ENCODE measurements at regions not wholly inside any gene's neighbourhood (a gene's known extent, or its start where the extent isn't known, plus 50 kb on each side); places are given as distances from the start of the nearest gene placed in this dataset.

- H3K27me3 ChIP-seq (replicated peaks in 1 of 4; ENCODE audit: control insufficient read depth in 3 of 4, extremely low read depth in 1 of 4, insufficient read depth in 3 of 4, low read length in 3 of 4): no peaks in the 10 kb centered on the region; a peak in 1 of 7 replicates
- whole genome bisulfite sequencing, 2 experiments (ENCODE audit: extremely low coverage in 1 of 2, insufficient coverage in 1 of 2, insufficient read length in 1 of 2, insufficient replicate concordance in 2 of 2, low coverage in 1 of 2, low lambda C conversion rate in 2 of 2, missing lambda C conversion rate in 1 of 2): 85% methylated on average over 23 of the region's 23 CpGs; no CpG with 5 or more reads in 1 of the 2 experiments
- no peaks in the 10 kb centered on the region for H3K36me3 ChIP-seq (ENCODE audit: control insufficient read depth in 2 of 4, insufficient read depth in 4 of 4, low read length in 3 of 4)
- H3K4ac ChIP-seq (replicated peaks; ENCODE audit: insufficient read length, low read depth, low read length): no peak overlapping the region
- H3K27ac ChIP-seq (ENCODE audit: low read depth, low read length): no peak overlapping the region
- peaks cover 0 to 13% (median 3%) of the 10 kb centered on the region in 4 experiments; a peak in 3 of 7 replicates for H3K4me1 ChIP-seq (replicated peaks in 1 of 4; ENCODE audit: control insufficient read depth in 3 of 4, insufficient read depth in 4 of 4, low read length in 3 of 4)
- CTCF ChIA-PET (ENCODE audit: partially characterized antibody): no interaction called here
- H3K79me2 ChIP-seq (ENCODE audit: control insufficient read depth in 1 of 2, insufficient read depth in 2 of 2, low read length in 2 of 2): no peaks in the 10 kb centered on the region
- no peaks in the 10 kb centered on the region for H4K20me1 ChIP-seq (replicated peaks in 1 of 2; ENCODE audit: control insufficient read depth in 1 of 2, insufficient read depth in 2 of 2, low read length in 2 of 2)
- H2BK120ac ChIP-seq (replicated peaks; ENCODE audit: low read depth, low read length): no peak overlapping the region
- H4K5ac ChIP-seq (ENCODE audit: insufficient read length, low read depth, low read length): no peak overlapping the region
- no peak overlapping the region for H2BK15ac ChIP-seq (ENCODE audit: low read length)
- no peak overlapping the region for H3K56ac ChIP-seq (replicated peaks; ENCODE audit: insufficient read length, low read depth, low read length)
- peak overlapping the region; percentile 68; the same call in 1 of the 2 replicates for H2BK12ac ChIP-seq (ENCODE audit: low read depth, low read length)
- H3K4me3 ChIP-seq (ENCODE audit: extremely low read depth in 1 of 4, insufficient read depth in 2 of 4, low read depth in 3 of 4, low read length in 4 of 4): no peak overlapping the region
- no peak overlapping the region for H3K14ac ChIP-seq (ENCODE audit: insufficient read length)
- POLR2A ChIA-PET (ENCODE audit: partially characterized antibody): interaction anchor here (0.6 kb wide), 1 partner anchor 225 kb away, joined by 3 read pairs; no protein-coding TSS in a partner anchor
- FAIRE-seq (no peak), DNase-seq (ENCODE audit: low read depth in 1 of 2, low spot score in 2 of 2) (peak in 1 of 2 experiments; percentile 45)
- no peak overlapping the region for H4K8ac ChIP-seq (ENCODE audit: extremely low read depth, insufficient read depth, low read length)
- no peak overlapping the region for H3K9ac ChIP-seq (replicated peaks in 1 of 4; ENCODE audit: extremely low read depth in 1 of 4, low read depth in 3 of 4, low read length in 3 of 4)
- H3K23me2 ChIP-seq (ENCODE audit: low read depth, low read length): no peaks in the 10 kb centered on the region
- 0 out of 4 replicates have a peak, but pooled peaks cover 0 to 5% of the 10 kb centered on the region in 2 experiments for H3K9me3 ChIP-seq (ENCODE audit: insufficient read depth in 2 of 2, low read depth in 1 of 2, low read length in 1 of 2)
- peak overlapping the region; percentile 46 for H4K91ac ChIP-seq (replicated peaks; ENCODE audit: insufficient read length, low read length)
- H2BK5ac ChIP-seq (ENCODE audit: low read depth, low read length): no peak overlapping the region
- H3K79me1 ChIP-seq (ENCODE audit: low read depth, low read length): no peaks in the 10 kb centered on the region
- H3K23ac ChIP-seq (ENCODE audit: insufficient read length): no peak overlapping the region
- no peak overlapping the region for H3K4me2 ChIP-seq (ENCODE audit: insufficient read depth in 1 of 2, low read depth in 2 of 2, low read length in 2 of 2)
- H2AK5ac ChIP-seq (ENCODE audit: low read depth, low read length): no peak overlapping the region
- H2AFZ ChIP-seq (ENCODE audit: low read length): no peak overlapping the region
- H3K18ac ChIP-seq (ENCODE audit: extremely low read depth, low read length): peak overlapping the region; percentile 19; the same call in 1 of the 2 replicates
- H2BK20ac ChIP-seq (ENCODE audit: low read length): no peak overlapping the region
- TF ChIP-seq POLR2AphosphoS5 (IDR thresholded peaks at IDR 0.05; ENCODE audit: low read depth, low read length) (no peak), USF2 (IDR thresholded peaks at IDR 0.05; ENCODE audit: low read length) (no peak), SUZ12 (IDR thresholded peaks at IDR 0.05; ENCODE audit: low read length) (no peak), GTF2F1 (IDR thresholded peaks at IDR 0.05; ENCODE audit: borderline replicate concordance, low read depth, low read length) (no peak), JUND (IDR thresholded peaks at IDR 0.05; ENCODE audit: low read length) (no peak), KDM5A (IDR thresholded peaks at IDR 0.05; ENCODE audit: low read length) (no peak), CBX5 (IDR thresholded peaks at IDR 0.05; ENCODE audit: low read depth, low read length) (no peak), CBX8 (IDR thresholded peaks at IDR 0.05; ENCODE audit: borderline replicate concordance, low read depth, low read length) (no peak), HDAC2 (IDR thresholded peaks at IDR 0.05; ENCODE audit: borderline replicate concordance in 1 of 2, low read depth in 2 of 2, low read length in 2 of 2) (no peak)
Observed at GRCh38 chr13:111852725-111853518, 214.0 kb upstream of the SOX1 start.
